ENCODE measurements at regions not wholly inside any gene's neighbourhood (a gene's known extent, or its start where the extent isn't known, plus 50 kb on each side); places are given as distances from the start of the nearest gene placed in this dataset.

DNA sequence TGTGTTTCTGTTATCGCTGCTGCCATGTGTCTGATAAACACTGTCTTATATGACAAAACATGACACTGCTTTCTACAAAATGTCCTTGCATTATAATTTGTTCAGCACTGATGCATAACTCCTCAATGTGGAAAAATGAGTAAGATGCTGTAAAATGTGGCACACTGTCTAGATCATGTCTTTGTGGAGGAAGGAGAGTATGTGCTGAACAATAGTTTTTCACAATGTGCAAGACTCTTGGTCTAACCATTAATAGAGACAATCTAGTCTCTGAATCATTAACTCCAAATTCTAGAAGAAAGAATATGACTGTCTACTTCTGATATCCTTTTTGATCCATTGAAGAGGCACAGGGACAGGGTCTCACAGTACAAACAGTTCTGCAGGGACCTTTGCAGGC, 127.9 kb upstream of the RARB start:
- intact Hi-C loops (cut with micrococcal nuclease; ENCODE audit: unreplicated experiment), result no loop called here

More for the DNA sequence above, 127.9 kb upstream of the RARB start:
- TF ChIP-seq MYB (IDR thresholded peaks at IDR 0.05; ENCODE audit: borderline replicate concordance, low read depth, low read length) (no peak), HDGF (IDR thresholded peaks at IDR 0.05) (no peak), NRF1 (conservative IDR thresholded peaks at IDR 0.05; ENCODE audit: low read depth, low read length) (no peak), FOS (IDR thresholded peaks at IDR 0.05; ENCODE audit: borderline replicate concordance, extremely low read depth, insufficient read length) (no peak), POU2F2 (IDR thresholded peaks at IDR 0.05; ENCODE audit: borderline replicate concordance, low read depth, low read length) (no peak), NR2C2 (IDR thresholded peaks at IDR 0.05; ENCODE audit: borderline replicate concordance, control insufficient read depth, insufficient read length, low read depth) (no peak), SIX5 (IDR thresholded peaks at IDR 0.05; ENCODE audit: low read depth, low read length, severe bottlenecking) (no peak), ETV6 (conservative IDR thresholded peaks at IDR 0.05 in 1 of 2, IDR thresholded peaks at IDR 0.05 in 1 of 2; ENCODE audit: borderline replicate concordance in 1 of 2, low read depth in 1 of 2) (no peak), CHD4 (IDR thresholded peaks at IDR 0.05) (no peak), NBN (IDR thresholded peaks at IDR 0.05) (no peak), SMC3 (IDR thresholded peaks at IDR 0.05; ENCODE audit: borderline replicate concordance, low read length) (no peak), STAT3 (IDR thresholded peaks at IDR 0.05; ENCODE audit: low read depth, low read length) (no peak), FOXK2 (IDR thresholded peaks at IDR 0.05) (no peak)
- TF ChIP-seq, protein P1, sequence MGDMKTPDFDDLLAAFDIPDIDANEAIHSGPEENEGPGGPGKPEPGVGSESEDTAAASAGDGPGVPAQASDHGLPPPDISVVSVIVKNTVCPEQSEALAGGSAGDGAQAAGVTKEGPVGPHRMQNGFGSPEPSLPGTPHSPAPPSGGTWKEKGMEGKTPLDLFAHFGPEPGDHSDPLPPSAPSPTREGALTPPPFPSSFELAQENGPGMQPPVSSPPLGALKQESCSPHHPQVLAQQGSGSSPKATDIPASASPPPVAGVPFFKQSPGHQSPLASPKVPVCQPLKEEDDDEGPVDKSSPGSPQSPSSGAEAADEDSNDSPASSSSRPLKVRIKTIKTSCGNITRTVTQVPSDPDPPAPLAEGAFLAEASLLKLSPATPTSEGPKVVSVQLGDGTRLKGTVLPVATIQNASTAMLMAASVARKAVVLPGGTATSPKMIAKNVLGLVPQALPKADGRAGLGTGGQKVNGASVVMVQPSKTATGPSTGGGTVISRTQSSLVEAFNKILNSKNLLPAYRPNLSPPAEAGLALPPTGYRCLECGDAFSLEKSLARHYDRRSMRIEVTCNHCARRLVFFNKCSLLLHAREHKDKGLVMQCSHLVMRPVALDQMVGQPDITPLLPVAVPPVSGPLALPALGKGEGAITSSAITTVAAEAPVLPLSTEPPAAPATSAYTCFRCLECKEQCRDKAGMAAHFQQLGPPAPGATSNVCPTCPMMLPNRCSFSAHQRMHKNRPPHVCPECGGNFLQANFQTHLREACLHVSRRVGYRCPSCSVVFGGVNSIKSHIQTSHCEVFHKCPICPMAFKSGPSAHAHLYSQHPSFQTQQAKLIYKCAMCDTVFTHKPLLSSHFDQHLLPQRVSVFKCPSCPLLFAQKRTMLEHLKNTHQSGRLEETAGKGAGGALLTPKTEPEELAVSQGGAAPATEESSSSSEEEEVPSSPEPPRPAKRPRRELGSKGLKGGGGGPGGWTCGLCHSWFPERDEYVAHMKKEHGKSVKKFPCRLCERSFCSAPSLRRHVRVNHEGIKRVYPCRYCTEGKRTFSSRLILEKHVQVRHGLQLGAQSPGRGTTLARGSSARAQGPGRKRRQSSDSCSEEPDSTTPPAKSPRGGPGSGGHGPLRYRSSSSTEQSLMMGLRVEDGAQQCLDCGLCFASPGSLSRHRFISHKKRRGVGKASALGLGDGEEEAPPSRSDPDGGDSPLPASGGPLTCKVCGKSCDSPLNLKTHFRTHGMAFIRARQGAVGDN (IDR thresholded peaks at IDR 0.05), result no peak
- TF ChIP-seq, protein P2, sequence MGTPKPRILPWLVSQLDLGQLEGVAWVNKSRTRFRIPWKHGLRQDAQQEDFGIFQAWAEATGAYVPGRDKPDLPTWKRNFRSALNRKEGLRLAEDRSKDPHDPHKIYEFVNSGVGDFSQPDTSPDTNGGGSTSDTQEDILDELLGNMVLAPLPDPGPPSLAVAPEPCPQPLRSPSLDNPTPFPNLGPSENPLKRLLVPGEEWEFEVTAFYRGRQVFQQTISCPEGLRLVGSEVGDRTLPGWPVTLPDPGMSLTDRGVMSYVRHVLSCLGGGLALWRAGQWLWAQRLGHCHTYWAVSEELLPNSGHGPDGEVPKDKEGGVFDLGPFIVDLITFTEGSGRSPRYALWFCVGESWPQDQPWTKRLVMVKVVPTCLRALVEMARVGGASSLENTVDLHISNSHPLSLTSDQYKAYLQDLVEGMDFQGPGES (IDR thresholded peaks at IDR 0.05), result no peak
- TF ChIP-seq, protein P3, sequence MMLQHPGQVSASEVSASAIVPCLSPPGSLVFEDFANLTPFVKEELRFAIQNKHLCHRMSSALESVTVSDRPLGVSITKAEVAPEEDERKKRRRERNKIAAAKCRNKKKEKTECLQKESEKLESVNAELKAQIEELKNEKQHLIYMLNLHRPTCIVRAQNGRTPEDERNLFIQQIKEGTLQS (IDR thresholded peaks at IDR 0.05; ENCODE audit: borderline replicate concordance, extremely low read depth, low read depth, low read length), result no peak
- Histone ChIP-seq H2AFZ (ENCODE audit: control insufficient read depth, low read depth, low read length) (no peak overlapping the region), H3K9me3 (replicated peaks; ENCODE audit: control insufficient read depth, insufficient read depth, low read length) (no peaks in the 10 kb centered on the region), H4K20me1 (ENCODE audit: control insufficient read depth, insufficient read depth) (no peaks in the 10 kb centered on the region), H3K36me3 (ENCODE audit: control insufficient read depth in 2 of 2, insufficient read depth in 2 of 2, low read length in 1 of 2) (no peaks in the 10 kb centered on the region), H3K9ac (ENCODE audit: control insufficient read depth, insufficient read depth, low read length) (no peak overlapping the region), H3K4me2 (ENCODE audit: control insufficient read depth, insufficient read depth) (no peak overlapping the region), H3K79me2 (ENCODE audit: control insufficient read depth, insufficient read depth, low read length) (no peaks in the 10 kb centered on the region), H3K27ac (ENCODE audit: control insufficient read depth, insufficient read depth) (no peak overlapping the region), H3K27me3 (replicated peaks in 1 of 2; ENCODE audit: control insufficient read depth in 2 of 2, insufficient read depth in 2 of 2, low read length in 1 of 2) (no peaks in the 10 kb centered on the region), H3K4me3 (no peak overlapping the region), H3K4me1 (ENCODE audit: control insufficient read depth, insufficient read depth, low read length) (no peaks in the 10 kb centered on the region)
- no TSS peak for BruUV-seq (replicated peaks)
- ChIA-PET RAD21 (ENCODE audit: unreplicated experiment) (no interaction called here), CTCF (no interaction called here), SMC1A (ENCODE audit: uncharacterized antibody, unreplicated experiment) (no interaction called here), POLR2A (no interaction called here)
- ATAC-seq (no peak), FAIRE-seq (no peak), DNase-seq (ENCODE audit: low read depth, low spot score) (no peak)
- in situ Hi-C loops (cut with MboI), result no loop called here
- WGBS (ENCODE audit: insufficient coverage, insufficient replicate concordance, low lambda C conversion rate, missing lambda C conversion rate), result 45% methylated on average over 1 of the region's 1 CpG

All from GM12878 (cell line).